ENCODE measurements at regions not wholly inside any gene's neighbourhood (a gene's known extent, or its start where the extent isn't known, plus 50 kb on each side); places are given as distances from the start of the nearest gene placed in this dataset.

DNA sequence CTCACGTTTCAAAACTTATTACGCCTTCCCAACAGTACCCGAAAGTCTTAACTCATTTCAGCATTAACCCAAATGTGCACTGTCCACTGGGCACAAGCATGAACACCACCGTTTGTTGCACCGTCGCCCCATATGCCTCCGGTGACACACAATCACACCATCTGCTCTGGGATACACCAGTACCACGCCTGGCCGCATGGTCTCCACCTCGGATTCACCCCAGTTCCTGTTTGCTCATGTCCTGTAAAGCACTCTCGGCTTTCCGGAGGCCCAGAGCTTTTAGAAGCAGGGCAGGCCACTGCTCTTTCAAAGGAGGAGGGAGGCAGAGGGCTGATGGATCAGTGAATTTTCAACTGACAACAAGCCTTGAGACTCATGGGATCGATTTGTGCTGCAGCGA, 1570.0 kb upstream of the DEFB115 start:
- Histone ChIP-seq H3K9ac (no peak overlapping the region), H3K27me3 (ENCODE audit: insufficient read depth) (no peaks in the 10 kb centered on the region; the same call in 1 of the 2 replicates), H3K4me1 (ENCODE audit: control insufficient read depth in 1 of 2, insufficient read depth in 2 of 2, low read depth in 1 of 2, low read length in 1 of 2) (peaks cover 0 to 2% of the 10 kb centered on the region in 2 experiments; a peak in 1 of 4 replicates), H2AFZ (ENCODE audit: low read depth) (no peak overlapping the region), H3K36me3 (replicated peaks in 1 of 2; ENCODE audit: control insufficient read depth in 1 of 2, insufficient read depth in 2 of 2, low read length in 1 of 2) (no peaks in the 10 kb centered on the region), H3K4me3 (ENCODE audit: low read depth in 2 of 2, low read length in 1 of 2) (no peak overlapping the region), H3K79me2 (ENCODE audit: insufficient read depth) (no peaks in the 10 kb centered on the region), H3K9me2 (no peaks in the 10 kb centered on the region), H3F3A (replicated peaks; ENCODE audit: insufficient read depth) (no peaks in the 10 kb centered on the region), H3K27ac (ENCODE audit: low read depth in 2 of 2, low read length in 1 of 2) (no peak overlapping the region), H4K20me1 (ENCODE audit: insufficient read depth) (no peaks in the 10 kb centered on the region), H3K4me2 (no peak overlapping the region), H3K9me3 (no peaks in the 10 kb centered on the region)
- POLR2A ChIA-PET = no interaction called here
- DNase-seq = no peak
- WGBS (ENCODE audit: low lambda C conversion rate) = 51% methylated on average over 14 of the region's 14 CpGs
- CTCF ChIA-PET = no interaction called here
- TF ChIP-seq TAF1 (IDR thresholded peaks at IDR 0.05; ENCODE audit: borderline replicate concordance, low read depth, low read length) (no peak), YY1 (IDR thresholded peaks at IDR 0.05; ENCODE audit: low read depth) (no peak), RCOR1 (IDR thresholded peaks at IDR 0.05; ENCODE audit: low read length) (no peak), NFIC (IDR thresholded peaks at IDR 0.05; ENCODE audit: borderline replicate concordance) (no peak), TEAD4 (IDR thresholded peaks at IDR 0.05; ENCODE audit: borderline replicate concordance, insufficient read depth) (no peak), SIN3A (IDR thresholded peaks at IDR 0.05; ENCODE audit: borderline replicate concordance, low read depth, low read length) (no peak), RFX5 (IDR thresholded peaks at IDR 0.05; ENCODE audit: low read length) (no peak), JUND (IDR thresholded peaks at IDR 0.05) (no peak), FOXJ3 (CRISPR knock-in tag; IDR thresholded peaks at IDR 0.05) (no peak), FOSL2 (IDR thresholded peaks at IDR 0.05; ENCODE audit: borderline replicate concordance, low read depth) (no peak), RAD21 (IDR thresholded peaks at IDR 0.05; ENCODE audit: low read length) (no peak), GATA2 (CRISPR knock-in tag; IDR thresholded peaks at IDR 0.05) (no peak), NRF1 (IDR thresholded peaks at IDR 0.05; ENCODE audit: low read depth, low read length) (no peak), TCF12 (IDR thresholded peaks at IDR 0.05) (no peak), SMC3 (IDR thresholded peaks at IDR 0.05; ENCODE audit: low read depth, low read length) (no peak), CHD2 (IDR thresholded peaks at IDR 0.05; ENCODE audit: low read length, partially characterized antibody) (no peak)
- TF ChIP-seq, protein P1, sequence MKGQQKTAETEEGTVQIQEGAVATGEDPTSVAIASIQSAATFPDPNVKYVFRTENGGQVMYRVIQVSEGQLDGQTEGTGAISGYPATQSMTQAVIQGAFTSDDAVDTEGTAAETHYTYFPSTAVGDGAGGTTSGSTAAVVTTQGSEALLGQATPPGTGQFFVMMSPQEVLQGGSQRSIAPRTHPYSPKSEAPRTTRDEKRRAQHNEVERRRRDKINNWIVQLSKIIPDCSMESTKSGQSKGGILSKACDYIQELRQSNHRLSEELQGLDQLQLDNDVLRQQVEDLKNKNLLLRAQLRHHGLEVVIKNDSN (IDR thresholded peaks at IDR 0.05; ENCODE audit: borderline replicate concordance, low read depth) = no peak
- TF ChIP-seq, protein P2, sequence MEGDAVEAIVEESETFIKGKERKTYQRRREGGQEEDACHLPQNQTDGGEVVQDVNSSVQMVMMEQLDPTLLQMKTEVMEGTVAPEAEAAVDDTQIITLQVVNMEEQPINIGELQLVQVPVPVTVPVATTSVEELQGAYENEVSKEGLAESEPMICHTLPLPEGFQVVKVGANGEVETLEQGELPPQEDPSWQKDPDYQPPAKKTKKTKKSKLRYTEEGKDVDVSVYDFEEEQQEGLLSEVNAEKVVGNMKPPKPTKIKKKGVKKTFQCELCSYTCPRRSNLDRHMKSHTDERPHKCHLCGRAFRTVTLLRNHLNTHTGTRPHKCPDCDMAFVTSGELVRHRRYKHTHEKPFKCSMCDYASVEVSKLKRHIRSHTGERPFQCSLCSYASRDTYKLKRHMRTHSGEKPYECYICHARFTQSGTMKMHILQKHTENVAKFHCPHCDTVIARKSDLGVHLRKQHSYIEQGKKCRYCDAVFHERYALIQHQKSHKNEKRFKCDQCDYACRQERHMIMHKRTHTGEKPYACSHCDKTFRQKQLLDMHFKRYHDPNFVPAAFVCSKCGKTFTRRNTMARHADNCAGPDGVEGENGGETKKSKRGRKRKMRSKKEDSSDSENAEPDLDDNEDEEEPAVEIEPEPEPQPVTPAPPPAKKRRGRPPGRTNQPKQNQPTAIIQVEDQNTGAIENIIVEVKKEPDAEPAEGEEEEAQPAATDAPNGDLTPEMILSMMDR (IDR thresholded peaks at IDR 0.05) = no peak
- TF ChIP-seq, protein P3, sequence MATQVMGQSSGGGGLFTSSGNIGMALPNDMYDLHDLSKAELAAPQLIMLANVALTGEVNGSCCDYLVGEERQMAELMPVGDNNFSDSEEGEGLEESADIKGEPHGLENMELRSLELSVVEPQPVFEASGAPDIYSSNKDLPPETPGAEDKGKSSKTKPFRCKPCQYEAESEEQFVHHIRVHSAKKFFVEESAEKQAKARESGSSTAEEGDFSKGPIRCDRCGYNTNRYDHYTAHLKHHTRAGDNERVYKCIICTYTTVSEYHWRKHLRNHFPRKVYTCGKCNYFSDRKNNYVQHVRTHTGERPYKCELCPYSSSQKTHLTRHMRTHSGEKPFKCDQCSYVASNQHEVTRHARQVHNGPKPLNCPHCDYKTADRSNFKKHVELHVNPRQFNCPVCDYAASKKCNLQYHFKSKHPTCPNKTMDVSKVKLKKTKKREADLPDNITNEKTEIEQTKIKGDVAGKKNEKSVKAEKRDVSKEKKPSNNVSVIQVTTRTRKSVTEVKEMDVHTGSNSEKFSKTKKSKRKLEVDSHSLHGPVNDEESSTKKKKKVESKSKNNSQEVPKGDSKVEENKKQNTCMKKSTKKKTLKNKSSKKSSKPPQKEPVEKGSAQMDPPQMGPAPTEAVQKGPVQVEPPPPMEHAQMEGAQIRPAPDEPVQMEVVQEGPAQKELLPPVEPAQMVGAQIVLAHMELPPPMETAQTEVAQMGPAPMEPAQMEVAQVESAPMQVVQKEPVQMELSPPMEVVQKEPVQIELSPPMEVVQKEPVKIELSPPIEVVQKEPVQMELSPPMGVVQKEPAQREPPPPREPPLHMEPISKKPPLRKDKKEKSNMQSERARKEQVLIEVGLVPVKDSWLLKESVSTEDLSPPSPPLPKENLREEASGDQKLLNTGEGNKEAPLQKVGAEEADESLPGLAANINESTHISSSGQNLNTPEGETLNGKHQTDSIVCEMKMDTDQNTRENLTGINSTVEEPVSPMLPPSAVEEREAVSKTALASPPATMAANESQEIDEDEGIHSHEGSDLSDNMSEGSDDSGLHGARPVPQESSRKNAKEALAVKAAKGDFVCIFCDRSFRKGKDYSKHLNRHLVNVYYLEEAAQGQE (IDR thresholded peaks at IDR 0.05; ENCODE audit: low read depth, low read length) = no peak
- TF ChIP-seq, protein P4, sequence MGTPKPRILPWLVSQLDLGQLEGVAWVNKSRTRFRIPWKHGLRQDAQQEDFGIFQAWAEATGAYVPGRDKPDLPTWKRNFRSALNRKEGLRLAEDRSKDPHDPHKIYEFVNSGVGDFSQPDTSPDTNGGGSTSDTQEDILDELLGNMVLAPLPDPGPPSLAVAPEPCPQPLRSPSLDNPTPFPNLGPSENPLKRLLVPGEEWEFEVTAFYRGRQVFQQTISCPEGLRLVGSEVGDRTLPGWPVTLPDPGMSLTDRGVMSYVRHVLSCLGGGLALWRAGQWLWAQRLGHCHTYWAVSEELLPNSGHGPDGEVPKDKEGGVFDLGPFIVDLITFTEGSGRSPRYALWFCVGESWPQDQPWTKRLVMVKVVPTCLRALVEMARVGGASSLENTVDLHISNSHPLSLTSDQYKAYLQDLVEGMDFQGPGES (IDR thresholded peaks at IDR 0.05; ENCODE audit: low read depth, low read length) = no peak
